ENCODE measurements at regions not wholly inside any gene's neighbourhood (a gene's known extent, or its start where the extent isn't known, plus 50 kb on each side); places are given as distances from the start of the nearest gene placed in this dataset.

- TF ChIP-seq POLR2A (IDR thresholded peaks at IDR 0.05) (no peak), POLR2AphosphoS5 (IDR thresholded peaks at IDR 0.05) (no peak), EP300 (IDR thresholded peaks at IDR 0.05) (no peak)
- TF ChIP-seq, protein P1, sequence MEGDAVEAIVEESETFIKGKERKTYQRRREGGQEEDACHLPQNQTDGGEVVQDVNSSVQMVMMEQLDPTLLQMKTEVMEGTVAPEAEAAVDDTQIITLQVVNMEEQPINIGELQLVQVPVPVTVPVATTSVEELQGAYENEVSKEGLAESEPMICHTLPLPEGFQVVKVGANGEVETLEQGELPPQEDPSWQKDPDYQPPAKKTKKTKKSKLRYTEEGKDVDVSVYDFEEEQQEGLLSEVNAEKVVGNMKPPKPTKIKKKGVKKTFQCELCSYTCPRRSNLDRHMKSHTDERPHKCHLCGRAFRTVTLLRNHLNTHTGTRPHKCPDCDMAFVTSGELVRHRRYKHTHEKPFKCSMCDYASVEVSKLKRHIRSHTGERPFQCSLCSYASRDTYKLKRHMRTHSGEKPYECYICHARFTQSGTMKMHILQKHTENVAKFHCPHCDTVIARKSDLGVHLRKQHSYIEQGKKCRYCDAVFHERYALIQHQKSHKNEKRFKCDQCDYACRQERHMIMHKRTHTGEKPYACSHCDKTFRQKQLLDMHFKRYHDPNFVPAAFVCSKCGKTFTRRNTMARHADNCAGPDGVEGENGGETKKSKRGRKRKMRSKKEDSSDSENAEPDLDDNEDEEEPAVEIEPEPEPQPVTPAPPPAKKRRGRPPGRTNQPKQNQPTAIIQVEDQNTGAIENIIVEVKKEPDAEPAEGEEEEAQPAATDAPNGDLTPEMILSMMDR (IDR thresholded peaks at IDR 0.05), result no peak
Observed at GRCh38 chr2:194567661-194568017, 1089.4 kb upstream of the SLC39A10 start.

Measured in suprapubic skin (tissue), 4 donors.